ENCODE measurements at regions not wholly inside any gene's neighbourhood (a gene's known extent, or its start where the extent isn't known, plus 50 kb on each side); places are given as distances from the start of the nearest gene placed in this dataset.

DNA sequence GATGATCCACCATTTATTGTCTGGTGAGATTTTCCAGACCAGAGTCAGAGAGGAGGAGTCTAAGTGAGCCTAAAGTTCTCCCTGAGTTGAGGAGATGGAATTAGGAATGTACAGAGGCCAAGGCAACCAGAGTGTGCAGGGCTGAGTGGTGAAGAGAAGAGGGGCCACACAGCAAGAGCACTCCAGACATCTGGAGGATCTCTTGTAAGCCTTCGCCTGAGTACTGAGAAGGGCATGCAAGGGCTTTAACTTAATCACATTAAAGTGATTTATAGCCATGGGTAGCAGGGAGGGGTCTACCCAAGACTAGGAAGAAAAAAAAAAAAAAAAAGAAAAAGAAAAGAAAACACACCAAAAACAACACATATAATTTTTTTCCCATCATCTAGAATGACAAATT lies 1190.4 kb downstream of the GATA3 start:
- FAIRE-seq, result no peak
- CTCF ChIA-PET, result no interaction called here
- BruUV-seq (replicated peaks), result no TSS peak

More for the DNA sequence above, 1190.4 kb downstream of the GATA3 start:
- Histone ChIP-seq H3K27me3 (ENCODE audit: control insufficient read depth in 2 of 2, insufficient read depth in 2 of 2, low read length in 2 of 2) (no peaks in the 10 kb centered on the region), H4K20me1 (replicated peaks; ENCODE audit: control insufficient read depth, extremely low read depth, insufficient read depth, low read length) (no peaks in the 10 kb centered on the region), H2AFZ (ENCODE audit: low read depth, low read length) (no peak overlapping the region), H3K4me1 (ENCODE audit: control insufficient read depth, extremely low read depth, insufficient read depth, low read length) (no peaks in the 10 kb centered on the region), H3K27ac (ENCODE audit: insufficient read depth, low read depth, low read length) (no peak overlapping the region), H3K9me1 (replicated peaks; ENCODE audit: control insufficient read depth, extremely low read depth, insufficient read depth, low read length) (no peaks in the 10 kb centered on the region), H3K4me3 (replicated peaks in 1 of 3; ENCODE audit: insufficient read depth in 1 of 3, low read depth in 1 of 3, low read length in 3 of 3) (no peak overlapping the region), H3K36me3 (ENCODE audit: control insufficient read depth in 2 of 2, extremely low read depth in 1 of 2, insufficient read depth in 2 of 2, low read length in 2 of 2) (no peaks in the 10 kb centered on the region), H3K4me2 (ENCODE audit: insufficient read depth, low read length) (no peak overlapping the region), H3K9me3 (replicated peaks; ENCODE audit: control insufficient read depth, insufficient read depth, low read length) (no peaks in the 10 kb centered on the region), H3K79me2 (ENCODE audit: control insufficient read depth, insufficient read depth, low read length) (no peaks in the 10 kb centered on the region), H3K9ac (replicated peaks; ENCODE audit: extremely low read depth, insufficient read depth, low read length) (no peak overlapping the region)
- TF ChIP-seq POLR2AphosphoS5 (IDR thresholded peaks at IDR 0.05; ENCODE audit: insufficient read depth, low read depth, low read length) (no peak), EZH2 (IDR thresholded peaks at IDR 0.05; ENCODE audit: borderline replicate concordance, low read depth, low read length, severe bottlenecking) (no peak), MYC (IDR thresholded peaks at IDR 0.05; ENCODE audit: low read depth, low read length) (no peak), FOS (IDR thresholded peaks at IDR 0.05; ENCODE audit: borderline replicate concordance, insufficient read depth, low read length) (no peak), GATA2 (IDR thresholded peaks at IDR 0.05; ENCODE audit: insufficient read depth, insufficient read length, low read depth, low read length) (no peak), JUN (IDR thresholded peaks at IDR 0.05; ENCODE audit: borderline replicate concordance, insufficient read depth, insufficient read length, low read depth) (no peak), POLR2A (IDR thresholded peaks at IDR 0.05; ENCODE audit: low read depth, low read length) (no peak)
- TF ChIP-seq, protein P1, sequence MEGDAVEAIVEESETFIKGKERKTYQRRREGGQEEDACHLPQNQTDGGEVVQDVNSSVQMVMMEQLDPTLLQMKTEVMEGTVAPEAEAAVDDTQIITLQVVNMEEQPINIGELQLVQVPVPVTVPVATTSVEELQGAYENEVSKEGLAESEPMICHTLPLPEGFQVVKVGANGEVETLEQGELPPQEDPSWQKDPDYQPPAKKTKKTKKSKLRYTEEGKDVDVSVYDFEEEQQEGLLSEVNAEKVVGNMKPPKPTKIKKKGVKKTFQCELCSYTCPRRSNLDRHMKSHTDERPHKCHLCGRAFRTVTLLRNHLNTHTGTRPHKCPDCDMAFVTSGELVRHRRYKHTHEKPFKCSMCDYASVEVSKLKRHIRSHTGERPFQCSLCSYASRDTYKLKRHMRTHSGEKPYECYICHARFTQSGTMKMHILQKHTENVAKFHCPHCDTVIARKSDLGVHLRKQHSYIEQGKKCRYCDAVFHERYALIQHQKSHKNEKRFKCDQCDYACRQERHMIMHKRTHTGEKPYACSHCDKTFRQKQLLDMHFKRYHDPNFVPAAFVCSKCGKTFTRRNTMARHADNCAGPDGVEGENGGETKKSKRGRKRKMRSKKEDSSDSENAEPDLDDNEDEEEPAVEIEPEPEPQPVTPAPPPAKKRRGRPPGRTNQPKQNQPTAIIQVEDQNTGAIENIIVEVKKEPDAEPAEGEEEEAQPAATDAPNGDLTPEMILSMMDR (IDR thresholded peaks at IDR 0.05; ENCODE audit: extremely low read depth in 1 of 2, insufficient read depth in 1 of 2, low read depth in 1 of 2, low read length in 2 of 2), result no peak
- TF ChIP-seq, protein P2, sequence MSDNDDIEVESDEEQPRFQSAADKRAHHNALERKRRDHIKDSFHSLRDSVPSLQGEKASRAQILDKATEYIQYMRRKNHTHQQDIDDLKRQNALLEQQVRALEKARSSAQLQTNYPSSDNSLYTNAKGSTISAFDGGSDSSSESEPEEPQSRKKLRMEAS (IDR thresholded peaks at IDR 0.05; ENCODE audit: insufficient read depth, insufficient read length), result no peak
- dilution Hi-C loops (cut with MboI; ENCODE audit: extremely low pct_ligation_motif_present, low sequenced_read_pairs) (no loop called here), intact Hi-C loops (cut with micrococcal nuclease) (no loop called here)
- DNase-seq (ENCODE audit: low read depth, low spot score), result no peak
- POLR2A ChIA-PET, result no interaction called here

Data from endothelial cell of umbilical vein (primary cell).